GM18861 (cell line): ENCODE measurements at regions not wholly inside any gene's neighbourhood (a gene's known extent, or its start where the extent isn't known, plus 50 kb on each side); places are given as distances from the start of the nearest gene placed in this dataset.
"Not testable (repeated sequence)": the region's sequence is repeated elsewhere in the genome, so short reads cannot be mapped to it uniquely, and the experiment has no call there.

Experiments used
- ATAC-seq: cut with Tn5 transposase; IDR thresholded peaks from one replicate; pipeline ENCODE4 v1.9.1; 2021; ENCODE audit not compliant: unreplicated experiment

DNA sequence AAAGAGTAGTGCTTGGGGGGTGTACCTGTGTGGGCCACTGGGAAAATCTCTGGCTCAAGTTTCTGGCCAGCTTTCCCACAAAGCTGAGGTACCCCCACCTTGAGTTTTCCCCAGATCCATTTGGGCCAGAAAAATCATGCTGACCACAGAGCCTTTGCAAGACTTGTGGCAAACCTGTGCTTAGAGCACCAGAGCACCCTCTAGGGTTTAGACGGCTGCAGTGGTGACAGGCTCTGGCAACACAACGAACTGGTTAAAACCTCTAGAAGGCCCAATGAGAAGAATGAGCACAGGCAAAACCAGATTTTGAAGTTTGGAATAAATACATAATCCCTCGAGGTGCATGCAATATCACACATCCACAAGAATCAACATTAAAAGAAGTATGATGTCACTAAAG lies 290.7 kb upstream of the FOLH1 start:
- no peak for ATAC-seq

DNA sequence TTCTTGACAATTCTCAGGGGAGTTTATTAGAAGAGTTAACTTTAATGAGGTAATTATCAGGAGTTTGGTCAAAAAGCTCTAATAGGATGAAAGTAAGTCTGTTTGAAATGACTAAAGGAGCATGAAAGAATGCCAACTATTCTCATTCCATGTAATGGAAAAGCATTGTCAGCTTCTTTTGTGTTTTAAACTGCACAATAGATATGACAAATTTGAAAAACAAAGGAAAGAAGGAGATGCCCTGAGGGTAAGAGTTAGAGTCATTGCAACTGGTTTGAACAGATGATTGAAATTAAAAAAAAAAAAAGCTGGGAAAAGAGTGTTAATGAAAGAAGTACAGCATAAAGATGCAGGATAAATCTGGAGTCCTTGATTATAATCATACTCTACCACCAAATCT lies 296.8 kb upstream of the FOLH1 start:
- no peak for ATAC-seq

- ATAC-seq = peak; percentile 88
These were observed 317.9 kb upstream of the FOLH1 start for GRCh38 chr11:49526240-49526829.

GRCh38 chr11:49533204-49533603 lies 324.8 kb upstream of the FOLH1 start:
- ATAC-seq = no peak

GRCh38 chr11:49538927-49539326 lies 330.5 kb upstream of the FOLH1 start:
- ATAC-seq = not testable (repeated sequence)

DNA sequence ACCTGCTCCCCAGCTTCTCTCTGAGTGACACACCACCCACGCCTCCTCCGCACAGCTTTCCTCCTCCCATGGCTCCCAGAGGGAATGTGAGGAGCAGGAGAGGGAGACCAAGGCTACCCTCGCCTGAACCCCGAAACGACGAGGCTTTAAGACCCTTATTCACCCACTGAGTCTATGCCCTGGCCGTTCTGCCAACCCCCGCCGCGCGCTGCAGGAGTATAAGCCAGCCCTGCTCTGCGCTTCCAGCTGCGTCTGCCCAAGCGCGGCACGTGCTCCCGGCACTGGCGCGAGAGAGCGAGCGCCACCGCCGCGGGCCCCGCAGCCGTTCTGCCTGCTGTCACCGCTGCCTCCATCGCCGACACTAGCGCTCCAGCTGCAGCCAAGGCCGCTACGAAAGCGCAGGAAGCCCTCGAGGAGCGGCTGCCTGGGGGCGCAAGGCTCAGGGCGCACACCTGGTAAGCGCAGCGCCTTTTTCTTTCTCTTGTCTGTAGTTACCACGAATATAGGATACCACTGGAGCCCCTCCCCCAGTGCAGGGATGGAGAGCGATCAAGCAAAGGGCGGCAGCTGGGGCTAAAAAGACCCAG lies 350.0 kb upstream of the FOLH1 start:
- ATAC-seq = not testable (repeated sequence)

DNA sequence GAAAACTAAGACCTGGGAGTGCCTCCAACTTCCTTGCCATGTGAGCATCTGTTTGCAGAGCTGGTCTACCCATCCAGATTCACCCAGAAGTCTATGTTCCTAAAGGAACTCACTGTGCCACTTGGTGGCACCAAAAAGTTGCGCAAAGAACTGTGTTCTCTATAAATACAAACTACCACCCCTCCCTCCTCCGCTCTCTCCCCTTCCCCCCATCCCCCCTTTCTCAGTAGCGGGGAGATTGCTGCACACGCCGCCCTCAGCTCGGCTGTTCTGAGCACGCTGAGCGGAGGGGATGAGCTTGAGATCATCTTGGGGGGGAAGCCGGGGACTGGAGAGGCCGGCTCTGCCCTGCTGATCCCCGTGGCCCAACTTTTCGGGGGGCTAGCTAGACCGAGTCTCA lies 352.2 kb upstream of the FOLH1 start:
- ATAC-seq = not testable (repeated sequence)

DNA sequence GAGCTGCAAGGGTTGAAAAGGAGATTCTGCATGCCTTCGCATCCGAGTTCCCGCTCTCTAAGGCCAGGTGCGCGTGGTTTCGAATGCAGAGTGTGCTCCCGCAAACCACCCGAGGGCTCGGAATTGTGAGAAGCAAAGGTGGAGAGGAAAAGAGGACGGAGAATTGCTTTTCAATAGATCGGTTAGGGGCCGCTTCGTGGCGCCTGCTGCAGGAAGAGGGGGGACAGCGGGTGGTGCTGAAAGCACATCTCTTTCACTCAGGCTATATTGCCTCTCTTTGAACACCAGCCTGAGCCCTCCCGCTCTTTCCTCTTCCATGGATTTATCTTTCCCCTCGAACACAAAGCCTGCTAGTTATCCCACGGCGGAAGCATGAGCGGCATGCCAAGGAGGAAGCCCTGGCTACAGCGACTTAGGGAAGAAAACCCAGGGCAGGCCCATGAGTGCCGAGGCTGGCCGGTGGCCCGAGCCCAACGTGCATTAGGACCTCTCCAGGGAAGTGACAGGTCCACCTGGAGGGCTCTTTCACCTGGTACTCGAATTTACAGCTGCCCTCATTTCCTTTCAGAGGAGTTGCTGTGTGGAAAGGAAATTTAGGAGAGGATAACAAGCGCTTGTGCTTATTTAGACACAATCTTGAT lies 353.0 kb upstream of the FOLH1 start:
- not testable (repeated sequence) for ATAC-seq

DNA sequence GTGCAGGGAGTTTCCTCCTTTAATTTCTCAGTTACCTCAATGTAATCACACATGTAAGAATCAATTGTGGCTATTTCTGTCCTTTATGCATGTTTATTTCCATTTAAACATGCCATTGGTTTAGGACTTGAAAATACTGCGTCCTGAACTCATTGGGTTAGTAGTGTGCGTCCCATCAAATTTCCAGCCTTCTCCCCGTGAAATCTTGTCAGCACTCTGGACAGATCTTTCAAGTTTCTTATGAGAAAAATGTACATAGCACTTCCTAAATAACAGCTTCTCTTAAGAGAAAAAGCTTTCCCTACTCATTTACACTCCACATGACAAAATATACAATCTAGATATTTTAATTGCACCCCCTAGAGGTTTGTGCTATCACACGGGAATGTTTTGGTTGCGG lies 353.9 kb upstream of the FOLH1 start:
- not testable (repeated sequence) for ATAC-seq

DNA sequence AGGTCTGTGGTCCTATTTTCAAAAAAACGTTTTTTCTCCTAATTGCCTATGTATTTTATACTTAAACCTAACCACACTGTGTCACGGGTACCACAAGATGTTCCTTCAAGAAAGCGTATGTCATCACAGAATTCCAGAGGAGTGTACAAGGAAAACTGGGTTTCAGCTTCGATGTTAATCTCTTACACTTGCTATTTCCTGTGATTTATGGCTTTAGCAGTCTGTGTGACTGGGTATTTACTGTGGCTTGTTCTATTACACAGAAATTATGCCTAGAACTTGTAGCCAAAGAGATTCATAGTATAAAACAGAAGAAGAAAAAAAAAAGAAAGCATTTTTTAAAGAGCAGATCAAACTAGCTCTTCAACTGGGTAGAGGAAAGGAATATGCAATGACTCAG lies 371.1 kb upstream of the FOLH1 start:
- not testable (repeated sequence) for ATAC-seq

DNA sequence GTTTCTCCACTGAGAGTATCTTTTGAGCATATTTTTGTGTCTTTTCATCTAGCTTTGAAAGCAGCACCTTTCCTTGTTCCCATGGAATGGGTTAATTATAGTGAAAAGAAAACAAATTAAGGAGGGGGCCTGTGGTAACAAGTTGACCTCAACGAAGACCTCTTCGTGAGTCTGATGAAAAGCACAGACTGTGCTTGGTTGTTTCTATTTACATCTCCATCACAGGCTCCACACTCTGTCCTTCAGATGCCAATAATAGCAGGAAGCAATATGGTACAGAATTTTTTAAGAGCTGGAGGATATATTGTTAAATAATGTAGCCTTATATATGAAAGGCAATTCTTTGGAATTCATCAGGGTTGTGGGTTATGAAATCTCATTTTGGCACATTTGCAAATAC lies 366.7 kb upstream of the OR4C13 start:
- ATAC-seq = not testable (repeated sequence)

DNA sequence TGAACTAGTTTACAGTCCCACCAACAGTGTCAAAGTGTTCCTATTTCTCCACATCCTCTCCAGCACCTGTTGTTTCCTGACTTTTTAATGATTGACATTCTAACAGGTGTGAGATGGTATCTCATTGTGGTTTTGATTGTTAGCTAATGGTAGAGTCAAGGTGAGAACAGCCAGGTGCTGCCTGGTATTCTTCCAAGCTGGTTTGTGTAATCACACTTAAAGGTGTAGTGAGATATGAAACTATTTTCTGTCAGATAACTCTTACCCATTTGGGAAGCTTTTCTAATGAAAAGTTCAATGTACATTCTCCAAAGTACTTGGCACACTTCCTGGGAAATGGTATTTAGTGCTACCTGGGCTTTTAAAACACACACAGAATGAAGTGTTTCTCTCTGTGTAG lies 343.3 kb upstream of the OR4C13 start:
- not testable (repeated sequence) for ATAC-seq

GRCh38 chr11:49623872-49624271 lies 328.3 kb upstream of the OR4C13 start:
- not testable (repeated sequence) for ATAC-seq

DNA sequence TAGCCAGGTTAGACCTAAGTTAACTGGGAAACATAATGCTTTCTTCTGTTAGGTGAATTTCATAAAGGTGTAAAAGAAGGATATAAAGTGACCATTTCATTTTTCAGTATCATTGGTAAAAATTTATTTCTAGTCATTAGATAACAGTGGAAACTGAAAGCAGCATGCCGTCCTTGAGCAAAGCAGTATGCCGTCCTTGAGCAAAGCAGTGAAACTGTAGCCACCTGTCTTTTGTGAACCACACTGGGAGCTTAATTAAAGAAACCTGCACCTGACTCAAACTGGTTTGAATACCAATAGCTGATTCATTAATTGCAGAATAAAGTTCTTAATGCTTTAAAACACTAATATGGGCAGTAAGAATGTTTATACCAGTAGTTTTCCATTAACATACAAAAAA lies 281.5 kb upstream of the OR4C13 start:
- ATAC-seq = not testable (repeated sequence)

DNA sequence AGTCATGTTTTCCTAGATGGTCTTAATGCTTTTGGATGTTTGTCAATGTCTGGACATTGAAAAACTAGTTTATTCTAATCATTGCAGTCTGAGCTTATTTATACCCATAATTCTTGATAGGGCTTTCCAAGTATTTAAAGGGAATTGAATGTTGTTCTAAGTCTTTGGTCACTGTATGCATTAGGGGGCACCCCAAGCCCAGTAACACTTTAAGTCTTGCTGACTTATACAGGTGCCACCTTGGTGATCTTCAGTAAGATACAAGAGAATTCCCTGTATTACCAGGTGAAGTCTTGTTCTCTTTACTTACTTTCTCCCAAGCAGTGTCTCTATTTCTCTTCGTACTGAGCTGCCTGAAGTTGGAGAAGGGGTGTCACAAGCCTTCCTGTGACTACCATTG lies 250.1 kb upstream of the OR4C13 start:
- not testable (repeated sequence) for ATAC-seq

- not testable (repeated sequence) for ATAC-seq
These were observed 201.7 kb upstream of the OR4C13 start for GRCh38 chr11:49750447-49750846.

- not testable (repeated sequence) for ATAC-seq
These were observed 201.2 kb upstream of the OR4C13 start for GRCh38 chr11:49750960-49751359.

- ATAC-seq = not testable (repeated sequence)
These were observed 171.4 kb upstream of the OR4C13 start for GRCh38 chr11:49780791-49781190.

DNA sequence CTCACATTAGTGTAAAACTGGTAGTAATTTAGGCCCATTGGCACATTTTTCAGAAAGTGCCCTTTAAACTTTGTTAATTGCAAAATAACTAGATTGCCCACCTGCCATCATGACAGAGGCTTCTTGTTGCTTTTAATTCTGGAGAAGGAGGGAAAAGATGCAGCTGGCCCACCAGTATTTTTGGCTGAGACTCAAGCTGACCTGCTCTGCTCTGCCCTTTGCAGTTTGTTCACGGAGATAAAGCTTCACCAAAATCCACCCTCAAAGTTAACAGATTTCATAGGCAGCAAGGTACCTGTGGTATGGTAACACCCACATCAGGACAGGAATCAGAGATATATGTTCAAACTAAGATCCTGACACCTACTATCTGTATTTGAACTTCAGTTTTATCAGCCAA lies 170.2 kb upstream of the OR4C13 start:
- ATAC-seq = not testable (repeated sequence)

DNA sequence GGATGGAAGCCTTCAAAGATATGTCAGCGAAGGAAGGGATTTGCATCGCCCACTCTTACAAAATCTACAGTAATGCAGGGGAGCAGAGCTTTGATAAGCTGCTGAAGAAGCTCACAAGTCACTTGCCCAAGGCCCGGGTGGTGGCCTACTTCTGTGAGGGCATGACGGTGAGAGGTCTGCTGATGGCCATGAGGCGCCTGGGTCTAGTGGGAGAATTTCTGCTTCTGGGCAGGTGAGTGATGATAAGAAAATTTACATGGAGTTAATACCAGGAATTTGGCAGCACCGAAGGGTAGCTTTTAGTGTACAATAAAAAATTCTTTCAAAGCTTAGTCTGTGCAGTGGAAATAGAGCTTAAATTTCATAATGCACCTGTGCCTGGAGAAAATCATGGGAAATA lies 168.3 kb upstream of the OR4C13 start:
- not testable (repeated sequence) for ATAC-seq

- ATAC-seq = not testable (repeated sequence)
These were observed 162.4 kb upstream of the OR4C13 start for GRCh38 chr11:49789787-49790186.

GRCh38 chr11:49798206-49798837 lies 153.9 kb upstream of the OR4C13 start:
- not testable (repeated sequence) for ATAC-seq
